ENCODE measurements at regions not wholly inside any gene's neighbourhood (a gene's known extent, or its start where the extent isn't known, plus 50 kb on each side); places are given as distances from the start of the nearest gene placed in this dataset.

- no peak overlapping the region for H3K18ac ChIP-seq (ENCODE audit: low read length)
- no peak overlapping the region for H3K4ac ChIP-seq (ENCODE audit: low read depth, low read length)
- no peak overlapping the region for H3K27ac ChIP-seq (ENCODE audit: low read depth, low read length)
- H4K5ac ChIP-seq (ENCODE audit: low read length) = no peak overlapping the region
- no peak overlapping the region for H3K4me3 ChIP-seq (ENCODE audit: low read length)
- no peak overlapping the region for H2BK5ac ChIP-seq (ENCODE audit: low read length)
- H3K79me1 ChIP-seq (ENCODE audit: low read length) = no peaks in the 10 kb centered on the region
- H3K9ac ChIP-seq (ENCODE audit: low read length) = no peak overlapping the region
- no peak overlapping the region for H3K4me2 ChIP-seq (ENCODE audit: low read length)
- no peaks in the 10 kb centered on the region for H3K79me2 ChIP-seq (ENCODE audit: control insufficient read depth, insufficient read depth, low read length)
- no peak overlapping the region for H4K8ac ChIP-seq (ENCODE audit: low read depth, low read length)
- no peak overlapping the region for H3K56ac ChIP-seq (ENCODE audit: low read length)
- no peak overlapping the region for H2BK120ac ChIP-seq (ENCODE audit: low read depth, low read length)
- H3K36me3 ChIP-seq (ENCODE audit: control insufficient read depth, insufficient read depth, low read length) = no peaks in the 10 kb centered on the region
- no peaks in the 10 kb centered on the region for H3K4me1 ChIP-seq (ENCODE audit: control insufficient read depth, low read depth, low read length)
- DNase-seq = no peak
- H3K23ac ChIP-seq (ENCODE audit: low read length) = no peak overlapping the region
- no CpG with 5 or more reads among the region's 1 CpG for WGBS (ENCODE audit: extremely low coverage, insufficient coverage, low lambda C conversion rate)
- H2AK5ac ChIP-seq (ENCODE audit: low read length) = no peak overlapping the region
- H3K27me3 ChIP-seq (ENCODE audit: insufficient read depth, low read length, poor library complexity) = no peaks in the 10 kb centered on the region
- H2BK15ac ChIP-seq (replicated peaks; ENCODE audit: low read depth) = no peak overlapping the region
Observed at GRCh38 chr11:95418916-95419315, 187.9 kb upstream of the SESN3 start.

GRCh38 chr11:95417832-95418231 lies 186.8 kb upstream of the SESN3 start:
- no peak overlapping the region for H3K4me3 ChIP-seq (ENCODE audit: low read length)
- H2AK5ac ChIP-seq (ENCODE audit: low read length) = no peak overlapping the region
- H2BK120ac ChIP-seq (ENCODE audit: low read depth, low read length) = no peak overlapping the region
- H3K9ac ChIP-seq (ENCODE audit: low read length) = no peak overlapping the region
- H2BK15ac ChIP-seq (replicated peaks; ENCODE audit: low read depth) = no peak overlapping the region
- H3K4me2 ChIP-seq (ENCODE audit: low read length) = no peak overlapping the region
- DNase-seq = no peak
- H3K27me3 ChIP-seq (ENCODE audit: insufficient read depth, low read length, poor library complexity) = no peaks in the 10 kb centered on the region
- no CpG with 5 or more reads among the region's 1 CpG for WGBS (ENCODE audit: extremely low coverage, insufficient coverage, low lambda C conversion rate)
- no peaks in the 10 kb centered on the region for H3K79me2 ChIP-seq (ENCODE audit: control insufficient read depth, insufficient read depth, low read length)
- H3K56ac ChIP-seq (ENCODE audit: low read length) = no peak overlapping the region
- no peak overlapping the region for H3K27ac ChIP-seq (ENCODE audit: low read depth, low read length)
- H3K36me3 ChIP-seq (ENCODE audit: control insufficient read depth, insufficient read depth, low read length) = no peaks in the 10 kb centered on the region
- H3K4me1 ChIP-seq (ENCODE audit: control insufficient read depth, low read depth, low read length) = no peaks in the 10 kb centered on the region
- no peaks in the 10 kb centered on the region for H3K79me1 ChIP-seq (ENCODE audit: low read length)
- no peak overlapping the region for H3K4ac ChIP-seq (ENCODE audit: low read depth, low read length)
- H2BK5ac ChIP-seq (ENCODE audit: low read length) = no peak overlapping the region
- no peak overlapping the region for H3K18ac ChIP-seq (ENCODE audit: low read length)
- H3K23ac ChIP-seq (ENCODE audit: low read length) = no peak overlapping the region
- no peak overlapping the region for H4K8ac ChIP-seq (ENCODE audit: low read depth, low read length)
- no peak overlapping the region for H4K5ac ChIP-seq (ENCODE audit: low read length)

GRCh38 chr11:95415837-95416304 lies 184.9 kb upstream of the SESN3 start:
- no peaks in the 10 kb centered on the region for H3K4me1 ChIP-seq (ENCODE audit: control insufficient read depth, low read depth, low read length)
- no peak overlapping the region for H3K18ac ChIP-seq (ENCODE audit: low read length)
- H3K27me3 ChIP-seq (ENCODE audit: insufficient read depth, low read length, poor library complexity) = no peaks in the 10 kb centered on the region
- no peak overlapping the region for H4K8ac ChIP-seq (ENCODE audit: low read depth, low read length)
- no peak overlapping the region for H4K5ac ChIP-seq (ENCODE audit: low read length)
- H3K23ac ChIP-seq (ENCODE audit: low read length) = no peak overlapping the region
- no peak overlapping the region for H2AK5ac ChIP-seq (ENCODE audit: low read length)
- no peaks in the 10 kb centered on the region for H3K79me2 ChIP-seq (ENCODE audit: control insufficient read depth, insufficient read depth, low read length)
- H3K4me2 ChIP-seq (ENCODE audit: low read length) = no peak overlapping the region
- H2BK120ac ChIP-seq (ENCODE audit: low read depth, low read length) = no peak overlapping the region
- no CpG with 5 or more reads among the region's 3 CpGs for WGBS (ENCODE audit: extremely low coverage, insufficient coverage, low lambda C conversion rate)
- H3K4ac ChIP-seq (ENCODE audit: low read depth, low read length) = no peak overlapping the region
- no peaks in the 10 kb centered on the region for H3K36me3 ChIP-seq (ENCODE audit: control insufficient read depth, insufficient read depth, low read length)
- H3K9ac ChIP-seq (ENCODE audit: low read length) = no peak overlapping the region
- H3K79me1 ChIP-seq (ENCODE audit: low read length) = no peaks in the 10 kb centered on the region
- H3K56ac ChIP-seq (ENCODE audit: low read length) = no peak overlapping the region
- H2BK15ac ChIP-seq (replicated peaks; ENCODE audit: low read depth) = no peak overlapping the region
- no peak overlapping the region for H3K4me3 ChIP-seq (ENCODE audit: low read length)
- no peak overlapping the region for H3K27ac ChIP-seq (ENCODE audit: low read depth, low read length)
- no peak for DNase-seq
- no peak overlapping the region for H2BK5ac ChIP-seq (ENCODE audit: low read length)

DNA sequence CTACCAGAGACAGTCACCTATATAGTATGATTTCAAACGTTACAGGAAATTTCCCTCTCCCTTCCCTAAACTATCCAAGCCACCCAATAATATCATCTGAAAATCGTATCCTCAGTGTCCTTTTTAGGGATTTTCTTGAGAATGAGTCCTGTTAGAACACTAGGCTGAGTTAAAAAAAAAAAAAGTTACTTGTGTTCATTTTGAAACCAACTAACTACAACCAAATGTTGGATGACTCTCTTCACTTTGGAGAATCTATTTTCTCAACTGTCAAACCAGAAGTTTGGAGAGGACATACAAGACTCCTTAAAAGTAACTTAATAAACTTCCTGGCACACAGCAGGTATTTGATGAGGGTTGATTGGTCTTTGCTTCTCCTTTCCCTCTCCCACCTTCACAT lies 183.2 kb upstream of the SESN3 start:
- Histone ChIP-seq H3K27ac (ENCODE audit: low read depth, low read length) (no peak overlapping the region), H3K23ac (ENCODE audit: low read length) (no peak overlapping the region), H3K4ac (ENCODE audit: low read depth, low read length) (no peak overlapping the region), H2BK120ac (ENCODE audit: low read depth, low read length) (no peak overlapping the region), H2BK5ac (ENCODE audit: low read length) (no peak overlapping the region), H3K79me2 (ENCODE audit: control insufficient read depth, insufficient read depth, low read length) (no peaks in the 10 kb centered on the region), H2AK5ac (ENCODE audit: low read length) (no peak overlapping the region), H4K5ac (ENCODE audit: low read length) (no peak overlapping the region), H3K4me3 (ENCODE audit: low read length) (no peak overlapping the region), H3K4me1 (ENCODE audit: control insufficient read depth, low read depth, low read length) (no peaks in the 10 kb centered on the region), H3K9ac (ENCODE audit: low read length) (no peak overlapping the region), H4K8ac (ENCODE audit: low read depth, low read length) (no peak overlapping the region), H3K56ac (ENCODE audit: low read length) (no peak overlapping the region), H3K18ac (ENCODE audit: low read length) (no peak overlapping the region), H3K4me2 (ENCODE audit: low read length) (no peak overlapping the region), H3K27me3 (ENCODE audit: insufficient read depth, low read length, poor library complexity) (no peaks in the 10 kb centered on the region), H3K36me3 (ENCODE audit: control insufficient read depth, insufficient read depth, low read length) (no peaks in the 10 kb centered on the region), H3K79me1 (ENCODE audit: low read length) (no peaks in the 10 kb centered on the region), H2BK15ac (replicated peaks; ENCODE audit: low read depth) (no peak overlapping the region)
- no peak for DNase-seq
- WGBS (ENCODE audit: extremely low coverage, insufficient coverage, low lambda C conversion rate) = no CpG with 5 or more reads among the region's 2 CpGs

GRCh38 chr11:95413761-95414160 lies 182.8 kb upstream of the SESN3 start:
- WGBS (ENCODE audit: extremely low coverage, insufficient coverage, low lambda C conversion rate) = no CpG with 5 or more reads among the region's 4 CpGs
- Histone ChIP-seq H2BK120ac (ENCODE audit: low read depth, low read length) (no peak overlapping the region), H4K5ac (ENCODE audit: low read length) (no peak overlapping the region), H3K4me3 (ENCODE audit: low read length) (no peak overlapping the region), H2BK5ac (ENCODE audit: low read length) (no peak overlapping the region), H3K27me3 (ENCODE audit: insufficient read depth, low read length, poor library complexity) (no peaks in the 10 kb centered on the region), H3K79me1 (ENCODE audit: low read length) (no peaks in the 10 kb centered on the region), H3K23ac (ENCODE audit: low read length) (no peak overlapping the region), H3K9ac (ENCODE audit: low read length) (no peak overlapping the region), H3K4me1 (ENCODE audit: control insufficient read depth, low read depth, low read length) (no peaks in the 10 kb centered on the region), H2AK5ac (ENCODE audit: low read length) (no peak overlapping the region), H3K79me2 (ENCODE audit: control insufficient read depth, insufficient read depth, low read length) (no peaks in the 10 kb centered on the region), H3K27ac (ENCODE audit: low read depth, low read length) (no peak overlapping the region), H2BK15ac (replicated peaks; ENCODE audit: low read depth) (no peak overlapping the region), H3K36me3 (ENCODE audit: control insufficient read depth, insufficient read depth, low read length) (no peaks in the 10 kb centered on the region), H3K4me2 (ENCODE audit: low read length) (no peak overlapping the region), H4K8ac (ENCODE audit: low read depth, low read length) (no peak overlapping the region), H3K4ac (ENCODE audit: low read depth, low read length) (no peak overlapping the region), H3K56ac (ENCODE audit: low read length) (no peak overlapping the region), H3K18ac (ENCODE audit: low read length) (no peak overlapping the region)
- no peak for DNase-seq

DNA sequence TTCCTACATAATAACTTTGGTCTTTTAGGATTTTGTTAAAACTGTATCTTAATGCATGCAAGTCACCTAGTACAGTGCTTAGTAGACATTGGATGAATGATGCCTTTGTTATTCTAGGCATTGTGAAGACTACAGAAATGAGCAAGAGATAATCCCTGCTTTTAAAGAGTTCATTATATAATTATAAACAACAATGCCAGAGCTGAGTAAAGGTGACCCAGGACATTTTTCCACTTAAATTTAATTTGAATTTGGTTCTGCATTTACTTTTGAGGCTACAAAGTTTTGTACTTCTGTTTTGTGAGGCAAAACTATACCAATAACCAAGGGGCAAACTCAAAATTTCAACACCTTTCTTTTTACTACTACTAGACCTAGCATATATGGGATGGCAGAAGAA lies 182.0 kb upstream of the SESN3 start:
- Histone ChIP-seq H3K36me3 (ENCODE audit: control insufficient read depth, insufficient read depth, low read length) (no peaks in the 10 kb centered on the region), H4K5ac (ENCODE audit: low read length) (no peak overlapping the region), H3K4ac (ENCODE audit: low read depth, low read length) (no peak overlapping the region), H3K18ac (ENCODE audit: low read length) (no peak overlapping the region), H4K8ac (ENCODE audit: low read depth, low read length) (no peak overlapping the region), H3K56ac (ENCODE audit: low read length) (no peak overlapping the region), H3K27ac (ENCODE audit: low read depth, low read length) (no peak overlapping the region), H3K4me3 (ENCODE audit: low read length) (no peak overlapping the region), H3K79me2 (ENCODE audit: control insufficient read depth, insufficient read depth, low read length) (no peaks in the 10 kb centered on the region), H2AK5ac (ENCODE audit: low read length) (no peak overlapping the region), H3K79me1 (ENCODE audit: low read length) (no peaks in the 10 kb centered on the region), H2BK15ac (replicated peaks; ENCODE audit: low read depth) (no peak overlapping the region), H3K4me1 (ENCODE audit: control insufficient read depth, low read depth, low read length) (no peaks in the 10 kb centered on the region), H3K4me2 (ENCODE audit: low read length) (no peak overlapping the region), H2BK120ac (ENCODE audit: low read depth, low read length) (no peak overlapping the region), H3K27me3 (ENCODE audit: insufficient read depth, low read length, poor library complexity) (no peaks in the 10 kb centered on the region), H2BK5ac (ENCODE audit: low read length) (no peak overlapping the region), H3K9ac (ENCODE audit: low read length) (no peak overlapping the region), H3K23ac (ENCODE audit: low read length) (no peak overlapping the region)
- no peak for DNase-seq

All from mesendoderm (in vitro differentiated cells).